LNCaP clone FGC (cell line): ENCODE measurements at regions not wholly inside any gene's neighbourhood (a gene's known extent, or its start where the extent isn't known, plus 50 kb on each side); places are given as distances from the start of the nearest gene placed in this dataset.

Source experiments
- DNase-seq: peaks from one replicate; pipeline ENCODE4 v3.0.0-alpha.2; 2011; ENCODE audit warnings: low read depth
- H3K4me3 ChIP-seq: 2 replicates; pipeline ENCODE4 v1.5.1; 2011; ENCODE audit warnings: mild to moderate bottlenecking, low read depth, low read length, control low read depth
- CTCF ChIP-seq: IDR thresholded peaks from 2 replicates; pipeline ENCODE4 v1.5.1; 2012; ENCODE audit warnings: mild to moderate bottlenecking; ENCODE audit not compliant: control insufficient read depth, insufficient read depth; ENCODE audit errors: extremely low read depth

- H3K4me3 ChIP-seq: no peak overlapping the region
- no peak for DNase-seq
- TF ChIP-seq CTCF: no peak
These were observed 66.4 kb upstream of the GUCY1A1 start for GRCh38 chr4:155600244-155600643.

GRCh38 chr4:155599596-155599995 lies 67.1 kb upstream of the GUCY1A1 start:
- DNase-seq: no peak
- TF ChIP-seq CTCF: no peak
- H3K4me3 ChIP-seq: no peak overlapping the region

- H3K4me3 ChIP-seq: no peak overlapping the region
- no peak for DNase-seq
- no peak for TF ChIP-seq CTCF
These were observed 67.6 kb upstream of the GUCY1A1 start for GRCh38 chr4:155599085-155599484.

- H3K4me3 ChIP-seq: no peak overlapping the region
- no peak for DNase-seq
- no peak for TF ChIP-seq CTCF
These were observed 68.7 kb upstream of the GUCY1A1 start for GRCh38 chr4:155597933-155598451.

GRCh38 chr4:155597281-155597680 lies 69.4 kb upstream of the GUCY1A1 start:
- no peak for DNase-seq
- no peak for TF ChIP-seq CTCF
- no peak overlapping the region for H3K4me3 ChIP-seq

GRCh38 chr4:155593793-155594192 lies 72.9 kb upstream of the GUCY1A1 start:
- H3K4me3 ChIP-seq: no peak overlapping the region
- TF ChIP-seq CTCF: no peak
- DNase-seq: no peak

GRCh38 chr4:155592938-155593297 lies 73.7 kb upstream of the GUCY1A1 start:
- DNase-seq: no peak
- no peak overlapping the region for H3K4me3 ChIP-seq
- TF ChIP-seq CTCF: no peak
